RWPE1 (cell line): ENCODE measurements at regions not wholly inside any gene's neighbourhood (a gene's known extent, or its start where the extent isn't known, plus 50 kb on each side); places are given as distances from the start of the nearest gene placed in this dataset.
"Not testable (repeated sequence)": the region's sequence is repeated elsewhere in the genome, so short reads cannot be mapped to it uniquely, and the experiment has no call there.

Experiments used
- CTCF ChIA-PET: fragments of 350-600 bp; sonication (Branson Sonifier 250); formaldehyde crosslinking; extraction: SDS; loops from one replicate; lab custom pipeline; 2021; lab: Yijun Ruan, JAX
- POLR2A ChIA-PET: fragments of 400-600 bp; formaldehyde crosslinking; extraction: SDS; loops from one replicate; lab custom pipeline; 2020; ENCODE audit warnings: antibody characterized with exemption; ENCODE audit not compliant: low non-redundant PET; lab: Yijun Ruan, JAX
- DNase-seq: peaks from one replicate; pipeline ENCODE4 v3.0.0; 2012; ENCODE audit warnings: low spot score
- H3K27ac ChIP-seq: fragments of 450-650 bp; 2 replicates; pipeline ENCODE4 v1.5.1; 2017
- CTCF ChIP-seq: fragments of 450-650 bp; conservative IDR thresholded peaks from 2 replicates; pipeline ENCODE4 v1.5.1; 2017; ENCODE audit warnings: low read depth, mild to moderate bottlenecking

GRCh38 chr5:125668884-125669283 is 754.3 kb upstream of the GRAMD2B start:
- CTCF ChIA-PET = no interaction called here
- H3K27ac ChIP-seq = no peak overlapping the region
- no peak for TF ChIP-seq CTCF
- POLR2A ChIA-PET = no interaction called here
- peak; percentile 69 for DNase-seq

GRCh38 chr5:125673359-125673950 is 749.8 kb upstream of the GRAMD2B start:
- ChIA-PET POLR2A (no interaction called here), CTCF (no interaction called here)
- no peak overlapping the region for H3K27ac ChIP-seq
- no peak for TF ChIP-seq CTCF
- DNase-seq = no peak

- H3K27ac ChIP-seq = no peak overlapping the region
- POLR2A ChIA-PET = no interaction called here
- no peak for DNase-seq
- CTCF ChIA-PET = no interaction called here
- TF ChIP-seq CTCF = no peak
Measured at GRCh38 chr5:125679522-125679921, 743.7 kb upstream of the GRAMD2B start.

GRCh38 chr5:125683669-125684068 is 739.5 kb upstream of the GRAMD2B start:
- ChIA-PET CTCF (no interaction called here), POLR2A (no interaction called here)
- DNase-seq = no peak
- TF ChIP-seq CTCF = no peak
- no peak overlapping the region for H3K27ac ChIP-seq

- POLR2A ChIA-PET = no interaction called here
- TF ChIP-seq CTCF = no peak
- CTCF ChIA-PET = no interaction called here
- H3K27ac ChIP-seq = no peak overlapping the region
- no peak for DNase-seq
Measured at GRCh38 chr5:125685771-125686170, 737.4 kb upstream of the GRAMD2B start.

- POLR2A ChIA-PET, CTCF ChIA-PET: not testable (repeated sequence)
Measured at GRCh38 chr5:125691738-125692530, 731.3 kb upstream of the GRAMD2B start.

More at GRCh38 chr5:125691738-125692530, 731.3 kb upstream of the GRAMD2B start:
- H3K27ac ChIP-seq, DNase-seq: not testable (repeated sequence)
